SK-N-MC (cell line): ENCODE measurements at regions not wholly inside any gene's neighbourhood (a gene's known extent, or its start where the extent isn't known, plus 50 kb on each side); places are given as distances from the start of the nearest gene placed in this dataset.

Experiments
- EZH2 ChIP-seq: fragments of 200-600 bp; sonication (generic); IDR thresholded peaks from one replicate; pipeline ENCODE4 v1.6.1; 2017; ENCODE audit warnings: antibody characterized with exemption
- POLR2AphosphoS5 ChIP-seq: IDR thresholded peaks from 2 replicates; pipeline ENCODE4 v1.6.1; 2012; ENCODE audit warnings: mild to moderate bottlenecking, low read depth, low read length, borderline replicate concordance

DNA sequence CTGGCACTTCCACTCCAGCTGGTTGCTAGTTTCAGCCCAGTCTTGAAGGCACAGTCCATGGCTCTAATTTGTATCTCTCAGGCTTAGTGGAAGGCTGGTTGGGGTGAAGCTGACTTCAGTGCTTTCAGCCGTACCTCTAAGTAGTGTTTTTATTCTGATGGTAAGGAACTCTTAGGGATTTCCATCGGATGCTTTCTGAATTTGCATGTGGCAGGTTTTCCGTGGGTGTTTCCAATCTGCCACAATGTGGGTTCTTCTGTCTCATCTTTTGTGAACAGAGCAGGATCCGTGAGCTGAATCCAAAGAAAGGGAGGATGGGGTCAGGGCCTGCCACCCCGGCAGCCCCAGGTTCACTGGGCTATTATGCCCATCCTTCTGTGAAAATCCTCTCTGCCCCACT, 607.9 kb upstream of the MKI67 start:
- TF ChIP-seq EZH2 (no peak), POLR2AphosphoS5 (no peak)
